ENCODE measurements at regions not wholly inside any gene's neighbourhood (a gene's known extent, or its start where the extent isn't known, plus 50 kb on each side); places are given as distances from the start of the nearest gene placed in this dataset.

GRCh38 chr5:114734238-114734637, 372.4 kb downstream of the KCNN2 start:
- POLR2A ChIA-PET, result no interaction called here
- Mint-ChIP-seq H3K9me3 (peaks cover 14% of the 10 kb centered on the region), H3K4me1 (peaks cover 5% of the 10 kb centered on the region; the same call in 1 of the 2 replicates), H3K4me3 (no peak overlapping the region), H3K27me3 (ENCODE audit: low read depth) (no peaks in the 10 kb centered on the region), H3K36me3 (no peaks in the 10 kb centered on the region), H3K27ac (no peak overlapping the region)
- TF ChIP-seq CDX4 (CRISPR knock-in tag; IDR thresholded peaks at IDR 0.05; ENCODE audit: borderline replicate concordance) (no peak), FOXK1 (CRISPR knock-in tag; IDR thresholded peaks at IDR 0.05) (no peak), ZNF512 (CRISPR knock-in tag; IDR thresholded peaks at IDR 0.05; ENCODE audit: borderline replicate concordance) (no peak), PREB (CRISPR knock-in tag; IDR thresholded peaks at IDR 0.05; ENCODE audit: borderline replicate concordance) (no peak), SMAD4 (CRISPR knock-in tag; IDR thresholded peaks at IDR 0.05) (no peak), CREB1 (CRISPR knock-in tag; IDR thresholded peaks at IDR 0.05) (no peak), SMAD3 (CRISPR knock-in tag; IDR thresholded peaks at IDR 0.05; ENCODE audit: borderline replicate concordance) (no peak)
- CTCF ChIA-PET, result no interaction called here
- no peak for DNase-seq (ENCODE audit: low spot score)
- no peak for ATAC-seq

GRCh38 chr5:114729986-114730385, 368.1 kb downstream of the KCNN2 start:
- POLR2A ChIA-PET, result no interaction called here
- TF ChIP-seq ZNF232 (CRISPR knock-in tag; IDR thresholded peaks at IDR 0.05), result no peak
- no peak for TF ChIP-seq ESRRA (CRISPR knock-in tag; IDR thresholded peaks at IDR 0.05; ENCODE audit: borderline replicate concordance)
- TF ChIP-seq NR2C2 (CRISPR knock-in tag; IDR thresholded peaks at IDR 0.05), result no peak
- no peak for TF ChIP-seq AR (CRISPR knock-in tag; IDR thresholded peaks at IDR 0.05)
- TF ChIP-seq ZBTB43 (CRISPR knock-in tag; IDR thresholded peaks at IDR 0.05), result no peak
- TF ChIP-seq PRRX2 (CRISPR knock-in tag; IDR thresholded peaks at IDR 0.05), result no peak
- no peak for TF ChIP-seq JUN (CRISPR knock-in tag; IDR thresholded peaks at IDR 0.05)
- TF ChIP-seq NR1H2 (CRISPR knock-in tag; IDR thresholded peaks at IDR 0.05), result no peak
- TF ChIP-seq CREM (CRISPR knock-in tag; IDR thresholded peaks at IDR 0.05), result no peak
- no peak for TF ChIP-seq ZNF532 (CRISPR knock-in tag; IDR thresholded peaks at IDR 0.05; ENCODE audit: borderline replicate concordance)
- no peak for TF ChIP-seq NFATC4 (CRISPR knock-in tag; IDR thresholded peaks at IDR 0.05)
- no peak for DNase-seq (ENCODE audit: low spot score)
- peaks cover 11% of the 10 kb centered on the region for H3K36me3 Mint-ChIP-seq
- ATAC-seq, result no peak
- no peak overlapping the region for H3K4me3 Mint-ChIP-seq
- H3K9me3 Mint-ChIP-seq, result peaks cover 30% of the 10 kb centered on the region
- H3K27me3 Mint-ChIP-seq (ENCODE audit: low read depth), result no peaks in the 10 kb centered on the region
- peaks cover 5% of the 10 kb centered on the region; the same call in 1 of the 2 replicates for H3K4me1 Mint-ChIP-seq
- H3K27ac Mint-ChIP-seq, result no peak overlapping the region
- CTCF ChIA-PET, result no interaction called here
